HCT116 (cell line): ENCODE measurements at regions not wholly inside any gene's neighbourhood (a gene's known extent, or its start where the extent isn't known, plus 50 kb on each side); places are given as distances from the start of the nearest gene placed in this dataset.

ENCODE experiments used
- JUND ChIP-seq: IDR thresholded peaks from 2 replicates; pipeline ENCODE4 v1.6.1; 2012
- POLR2A ChIP-seq: IDR thresholded peaks from 2 replicates; pipeline ENCODE4 v1.7.0; 2011; ENCODE audit warnings: borderline replicate concordance; ENCODE audit not compliant: insufficient read depth, insufficient read length; ENCODE audit errors: extremely low read depth
- POLR2AphosphoS5 ChIP-seq: IDR thresholded peaks from 2 replicates; pipeline ENCODE4 v1.6.1; 2011; ENCODE audit warnings: mild to moderate bottlenecking, low read depth, low read length, moderate library complexity
- REST ChIP-seq: IDR thresholded peaks from 2 replicates; pipeline ENCODE4 v1.6.1; 2012; ENCODE audit warnings: low read depth
- SIN3A ChIP-seq: IDR thresholded peaks from 2 replicates; pipeline ENCODE4 v1.6.1; 2012; ENCODE audit warnings: low read depth
- SP1 ChIP-seq: IDR thresholded peaks from 2 replicates; pipeline ENCODE4 v1.6.1; 2012; ENCODE audit warnings: low read depth
- YY1 ChIP-seq: IDR thresholded peaks from 2 replicates; pipeline ENCODE4 v1.6.1; 2011; ENCODE audit warnings: low read length, low read depth, moderate library complexity, mild to moderate bottlenecking; ENCODE audit not compliant: insufficient replicate concordance; ENCODE audit errors: extremely low read depth
- TF ChIP-seq, protein P1 (sequence below), 3 experiments: fragments of 200-600 bp in 1 of 3; sonication (generic) in 1 of 3; IDR thresholded peaks in 2 of 3; conservative IDR thresholded peaks in 1 of 3; 2 replicates each; pipeline ENCODE4 v1.5.1; 2012 to 2017; ENCODE audit warnings: low read depth in 2 of 3, low read length in 2 of 3, antibody characterized with exemption in 1 of 3, borderline replicate concordance in 1 of 3, control low read depth in 1 of 3, mild to moderate bottlenecking in 1 of 3, mixed read lengths in 1 of 3, mixed run types in 1 of 3, moderate library complexity in 1 of 3; ENCODE audit not compliant: insufficient read depth in 1 of 3

- TF ChIP-seq REST (no peak), POLR2AphosphoS5 (no peak), POLR2A (no peak), SP1 (no peak), JUND (no peak), SIN3A (no peak), YY1 (no peak)
- TF ChIP-seq, protein P1, sequence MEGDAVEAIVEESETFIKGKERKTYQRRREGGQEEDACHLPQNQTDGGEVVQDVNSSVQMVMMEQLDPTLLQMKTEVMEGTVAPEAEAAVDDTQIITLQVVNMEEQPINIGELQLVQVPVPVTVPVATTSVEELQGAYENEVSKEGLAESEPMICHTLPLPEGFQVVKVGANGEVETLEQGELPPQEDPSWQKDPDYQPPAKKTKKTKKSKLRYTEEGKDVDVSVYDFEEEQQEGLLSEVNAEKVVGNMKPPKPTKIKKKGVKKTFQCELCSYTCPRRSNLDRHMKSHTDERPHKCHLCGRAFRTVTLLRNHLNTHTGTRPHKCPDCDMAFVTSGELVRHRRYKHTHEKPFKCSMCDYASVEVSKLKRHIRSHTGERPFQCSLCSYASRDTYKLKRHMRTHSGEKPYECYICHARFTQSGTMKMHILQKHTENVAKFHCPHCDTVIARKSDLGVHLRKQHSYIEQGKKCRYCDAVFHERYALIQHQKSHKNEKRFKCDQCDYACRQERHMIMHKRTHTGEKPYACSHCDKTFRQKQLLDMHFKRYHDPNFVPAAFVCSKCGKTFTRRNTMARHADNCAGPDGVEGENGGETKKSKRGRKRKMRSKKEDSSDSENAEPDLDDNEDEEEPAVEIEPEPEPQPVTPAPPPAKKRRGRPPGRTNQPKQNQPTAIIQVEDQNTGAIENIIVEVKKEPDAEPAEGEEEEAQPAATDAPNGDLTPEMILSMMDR (IDR thresholded peaks at IDR 0.05 in 2 of 3, conservative IDR thresholded peaks at IDR 0.05 in 1 of 3; ENCODE audit: borderline replicate concordance in 1 of 3, insufficient read depth in 1 of 3, low read depth in 2 of 3, low read length in 2 of 3), result no peak
Measured at GRCh38 chr15:94856267-94856854, 625.0 kb downstream of the MCTP2 start.
